ENCODE measurements at regions not wholly inside any gene's neighbourhood (a gene's known extent, or its start where the extent isn't known, plus 50 kb on each side); places are given as distances from the start of the nearest gene placed in this dataset.

DNA sequence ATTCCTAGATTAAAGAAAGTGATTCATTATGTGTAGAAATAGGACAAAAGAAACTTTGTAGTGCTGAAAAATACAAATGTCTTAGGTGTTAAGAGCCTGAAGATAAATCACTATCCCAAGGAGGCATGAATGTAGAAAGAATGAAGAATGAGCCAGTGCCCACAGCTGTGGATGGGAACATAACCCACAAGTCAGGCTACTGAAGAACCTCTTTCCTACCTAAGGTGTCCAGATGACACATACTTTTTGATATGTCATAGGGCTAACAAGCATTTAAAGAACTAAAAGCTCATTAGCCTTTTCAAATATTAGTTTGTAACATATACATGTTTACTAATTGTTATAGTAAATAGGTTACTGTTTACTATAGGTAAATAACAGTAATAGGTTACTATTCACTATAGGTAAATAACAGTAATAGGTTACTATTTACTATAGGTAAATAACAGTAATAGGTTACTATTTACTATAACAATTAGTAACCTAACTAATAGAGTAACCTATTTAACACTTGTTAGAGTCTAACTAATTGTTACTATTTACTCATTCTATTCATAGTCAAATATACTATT lies 275.0 kb upstream of the KYNU start:
- H3K27ac Mint-ChIP-seq: no peak overlapping the region
- H3K36me3 Mint-ChIP-seq (ENCODE audit: low read depth): no peaks in the 10 kb centered on the region
- TF ChIP-seq, protein P1, sequence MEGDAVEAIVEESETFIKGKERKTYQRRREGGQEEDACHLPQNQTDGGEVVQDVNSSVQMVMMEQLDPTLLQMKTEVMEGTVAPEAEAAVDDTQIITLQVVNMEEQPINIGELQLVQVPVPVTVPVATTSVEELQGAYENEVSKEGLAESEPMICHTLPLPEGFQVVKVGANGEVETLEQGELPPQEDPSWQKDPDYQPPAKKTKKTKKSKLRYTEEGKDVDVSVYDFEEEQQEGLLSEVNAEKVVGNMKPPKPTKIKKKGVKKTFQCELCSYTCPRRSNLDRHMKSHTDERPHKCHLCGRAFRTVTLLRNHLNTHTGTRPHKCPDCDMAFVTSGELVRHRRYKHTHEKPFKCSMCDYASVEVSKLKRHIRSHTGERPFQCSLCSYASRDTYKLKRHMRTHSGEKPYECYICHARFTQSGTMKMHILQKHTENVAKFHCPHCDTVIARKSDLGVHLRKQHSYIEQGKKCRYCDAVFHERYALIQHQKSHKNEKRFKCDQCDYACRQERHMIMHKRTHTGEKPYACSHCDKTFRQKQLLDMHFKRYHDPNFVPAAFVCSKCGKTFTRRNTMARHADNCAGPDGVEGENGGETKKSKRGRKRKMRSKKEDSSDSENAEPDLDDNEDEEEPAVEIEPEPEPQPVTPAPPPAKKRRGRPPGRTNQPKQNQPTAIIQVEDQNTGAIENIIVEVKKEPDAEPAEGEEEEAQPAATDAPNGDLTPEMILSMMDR (IDR thresholded peaks at IDR 0.05): no peak
- H3K27me3 Mint-ChIP-seq (ENCODE audit: insufficient read depth): no peaks in the 10 kb centered on the region
- no peak for DNase-seq
- no peak overlapping the region for H3K4me3 Mint-ChIP-seq
- peaks cover 4% of the 10 kb centered on the region for H3K9me3 Mint-ChIP-seq
- no peaks in the 10 kb centered on the region for H3K4me1 Mint-ChIP-seq (ENCODE audit: low read depth)

DNA sequence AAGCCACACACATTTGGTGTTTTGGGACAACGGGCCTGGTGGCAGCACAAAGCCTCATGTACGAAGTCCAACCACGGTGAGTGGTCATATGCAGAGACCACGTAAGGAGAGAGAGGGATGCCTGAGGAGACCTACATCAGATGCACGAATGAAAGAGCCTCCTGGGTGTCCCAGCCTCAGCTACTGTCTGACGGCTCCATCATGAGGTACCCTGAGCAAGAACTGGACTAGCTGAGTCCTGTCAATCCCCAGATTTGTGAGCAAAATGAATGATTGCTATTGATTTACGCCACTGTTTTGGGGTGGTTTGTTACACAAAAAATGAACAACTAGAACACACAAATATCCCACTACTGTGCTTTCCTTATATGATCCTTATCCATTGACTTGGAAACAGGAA lies 275.7 kb upstream of the KYNU start:
- Mint-ChIP-seq H3K9me3 (peaks cover 11% of the 10 kb centered on the region), H3K4me1 (ENCODE audit: low read depth) (no peaks in the 10 kb centered on the region), H3K27me3 (ENCODE audit: insufficient read depth) (no peaks in the 10 kb centered on the region)

DNA sequence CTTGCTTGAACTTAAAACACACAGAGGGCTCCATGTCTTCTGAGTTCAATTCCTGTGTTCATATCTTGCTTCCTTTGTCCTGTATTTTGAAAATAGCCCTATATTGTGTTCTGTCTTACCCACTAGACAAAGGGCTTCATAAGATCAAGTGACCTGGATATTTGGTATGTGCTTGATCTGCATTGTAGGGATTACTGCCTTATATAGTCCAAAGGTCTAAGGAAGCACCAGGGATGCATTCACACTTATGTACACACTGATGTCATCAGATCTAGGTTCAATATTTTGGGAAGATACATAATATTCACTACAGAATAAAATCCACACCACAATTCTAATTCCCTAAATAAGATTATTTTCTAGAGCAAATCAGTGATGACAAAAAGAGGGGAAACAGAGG lies 278.0 kb upstream of the KYNU start:
- Mint-ChIP-seq H3K4me1 (ENCODE audit: low read depth) (no peaks in the 10 kb centered on the region), H3K4me3 (no peak overlapping the region), H3K36me3 (ENCODE audit: low read depth) (no peaks in the 10 kb centered on the region), H3K9me3 (peaks cover 18% of the 10 kb centered on the region), H3K27ac (no peak overlapping the region), H3K27me3 (ENCODE audit: insufficient read depth) (no peaks in the 10 kb centered on the region)
- no peak for DNase-seq
- TF ChIP-seq, protein P1 (IDR thresholded peaks at IDR 0.05): no peak

More for the DNA sequence above, 275.7 kb upstream of the KYNU start:
- H3K36me3 Mint-ChIP-seq (ENCODE audit: low read depth): no peaks in the 10 kb centered on the region
- TF ChIP-seq, protein P1 (IDR thresholded peaks at IDR 0.05): no peak
- H3K27ac Mint-ChIP-seq: no peak overlapping the region
- no peak for DNase-seq
- no peak overlapping the region for H3K4me3 Mint-ChIP-seq

DNA sequence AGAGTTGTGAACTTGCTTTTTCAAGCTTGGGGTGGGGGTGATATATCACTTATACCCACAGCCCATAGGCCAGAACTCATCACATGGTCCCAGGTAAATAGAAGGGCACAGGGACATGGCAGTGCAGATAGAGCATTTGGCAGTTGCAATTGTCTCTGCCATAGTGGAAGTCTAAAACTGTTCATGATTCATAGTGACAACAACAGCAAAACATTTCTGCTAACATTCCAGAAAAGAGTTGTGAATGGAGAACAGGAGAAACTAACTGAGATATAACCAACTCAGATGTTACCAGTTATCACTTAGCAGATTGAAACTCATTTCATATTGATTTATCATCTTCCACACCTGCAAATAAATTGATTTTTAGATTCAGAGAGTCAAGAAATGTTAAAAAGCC lies 278.6 kb upstream of the KYNU start:
- Mint-ChIP-seq H3K9me3 (peaks cover 22% of the 10 kb centered on the region), H3K4me1 (ENCODE audit: low read depth) (no peaks in the 10 kb centered on the region), H3K27ac (no peak overlapping the region), H3K27me3 (ENCODE audit: insufficient read depth) (no peaks in the 10 kb centered on the region), H3K36me3 (ENCODE audit: low read depth) (no peaks in the 10 kb centered on the region), H3K4me3 (no peak overlapping the region)
- TF ChIP-seq, protein P1 (IDR thresholded peaks at IDR 0.05): no peak
- no peak for DNase-seq

DNA sequence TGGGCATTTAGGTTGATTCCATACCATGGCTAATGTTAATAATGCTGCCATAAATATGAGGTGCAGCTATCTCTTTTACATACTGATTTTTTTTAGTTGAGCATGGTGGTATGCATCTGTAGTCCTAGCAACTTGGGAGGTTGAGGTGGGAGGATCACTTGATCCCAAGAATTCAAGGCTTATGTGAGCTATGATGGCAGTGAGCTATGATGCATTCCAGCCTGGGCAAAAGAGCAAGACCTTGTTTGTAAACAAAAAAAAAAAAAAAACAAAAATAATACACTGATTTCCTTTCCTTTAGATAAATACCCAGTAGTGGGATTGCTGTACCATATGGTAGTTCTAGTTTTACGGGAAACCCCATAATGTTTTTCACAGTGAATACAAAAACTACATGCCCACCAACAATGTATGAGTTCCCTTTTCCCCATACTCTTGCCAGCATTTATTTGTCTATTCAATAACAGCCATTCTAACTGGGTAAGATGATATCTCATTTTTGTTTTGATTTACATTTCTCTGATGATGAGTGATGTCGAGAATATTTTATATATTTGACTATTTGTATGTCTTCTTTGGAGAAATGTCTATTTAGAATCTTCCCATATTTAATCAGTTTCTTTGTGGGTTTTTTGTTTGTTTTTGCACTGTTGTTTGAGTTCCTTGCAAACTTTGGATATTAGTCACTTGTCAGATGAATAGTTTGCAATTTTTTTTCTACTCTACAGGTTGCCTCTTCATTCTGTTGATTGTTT lies 281.0 kb upstream of the KYNU start:
- TF ChIP-seq, protein P1 (IDR thresholded peaks at IDR 0.05): no peak
- no peak for DNase-seq
- Mint-ChIP-seq H3K27ac (no peak overlapping the region), H3K4me3 (no peak overlapping the region), H3K4me1 (ENCODE audit: low read depth) (no peaks in the 10 kb centered on the region), H3K36me3 (ENCODE audit: low read depth) (no peaks in the 10 kb centered on the region), H3K9me3 (peaks cover 20% of the 10 kb centered on the region), H3K27me3 (ENCODE audit: insufficient read depth) (no peaks in the 10 kb centered on the region)

All from HFFc6 (cell line).